Skeletal muscle cell (primary cell): ENCODE measurements at regions not wholly inside any gene's neighbourhood (a gene's known extent, or its start where the extent isn't known, plus 50 kb on each side); places are given as distances from the start of the nearest gene placed in this dataset.

Experiments used
- DNase-seq: peaks from one replicate; pipeline ENCODE4 v3.0.0-alpha.2; 2010; ENCODE audit warnings: low read depth
- H3K4me3 ChIP-seq: 2 replicates; pipeline ENCODE4 v1.5.1; 2011; ENCODE audit warnings: low read depth, mild to moderate bottlenecking, control low read depth, low read length, moderate library complexity

- DNase-seq = no peak
- peak overlapping the region; percentile 66 for H3K4me3 ChIP-seq
These were observed 53.7 kb upstream of the KDM4C start for GRCh38 chr9:6703898-6704639.

GRCh38 chr9:6702707-6703106, 55.1 kb upstream of the KDM4C start:
- DNase-seq = no peak
- H3K4me3 ChIP-seq = no peak overlapping the region

GRCh38 chr9:6696178-6696577, 50.6 kb upstream of the GLDC start:
- H3K4me3 ChIP-seq = no peak overlapping the region
- no peak for DNase-seq

GRCh38 chr9:6695121-6695814, 49.7 kb upstream of the GLDC start:
- no peak overlapping the region for H3K4me3 ChIP-seq
- DNase-seq = no peak
